NCI-H2029 (cell line): ENCODE measurements at regions not wholly inside any gene's neighbourhood (a gene's known extent, or its start where the extent isn't known, plus 50 kb on each side); places are given as distances from the start of the nearest gene placed in this dataset.

Source experiments
- DNase-seq: peaks from one replicate; lab custom pipeline; 2025; lab: John Stamatoyannopoulos, UW

GRCh38 chr1:227450489-227450888 is 112.9 kb upstream of the ZNF678 start:
- no peak for DNase-seq

DNA sequence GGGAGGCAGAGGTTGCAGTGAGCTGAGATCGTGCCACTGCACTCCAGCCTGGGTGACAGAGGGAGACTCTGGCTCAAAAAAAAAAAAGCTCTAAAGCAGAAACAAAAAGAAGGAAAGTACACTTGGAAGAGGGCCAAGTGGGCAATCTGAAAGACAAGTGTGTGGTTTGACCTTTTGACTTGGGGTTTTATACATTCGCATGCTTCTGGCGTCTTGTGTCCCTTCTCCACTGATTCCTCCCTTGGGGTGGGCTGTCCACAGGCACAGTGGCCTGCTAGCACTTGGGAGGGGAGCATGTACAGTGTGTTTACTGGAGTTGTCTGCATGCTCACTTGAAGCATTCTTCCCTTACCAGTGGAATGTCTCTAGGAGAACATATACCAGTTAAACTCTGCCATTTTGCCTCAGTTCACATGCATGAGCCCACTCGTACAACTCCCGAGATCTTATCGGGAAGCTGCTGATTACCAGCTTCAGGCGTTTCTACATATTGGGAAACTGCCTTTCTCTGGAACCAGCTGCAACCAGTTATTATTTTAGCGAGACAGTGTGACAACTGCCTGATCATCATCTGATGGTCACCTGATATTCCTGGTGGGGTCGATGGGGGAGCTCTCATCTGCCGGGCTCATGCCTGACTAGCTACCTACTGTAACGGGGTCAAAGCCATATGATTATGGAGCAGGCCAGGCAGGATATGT is 113.5 kb upstream of the ZNF678 start:
- DNase-seq, result no peak

DNA sequence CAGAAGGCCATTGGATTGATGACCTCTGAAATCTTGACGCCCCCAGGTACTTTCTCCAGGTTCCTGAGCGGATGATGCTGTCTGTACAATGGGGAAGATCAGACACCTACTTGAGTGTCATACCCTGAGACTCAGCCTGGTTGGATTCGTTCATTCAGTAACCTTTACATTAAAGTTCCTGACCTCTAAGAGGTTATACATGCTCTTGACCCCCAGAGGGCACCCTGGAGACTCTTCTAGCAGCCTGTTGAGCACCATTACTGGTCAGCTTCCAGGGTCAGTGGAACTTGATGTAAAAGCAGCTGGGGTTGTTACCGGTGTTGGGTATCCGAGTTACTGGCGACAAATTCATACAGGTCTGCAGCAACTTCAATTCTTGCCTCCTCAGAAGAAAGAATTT is 114.3 kb upstream of the ZNF678 start:
- no peak for DNase-seq

DNA sequence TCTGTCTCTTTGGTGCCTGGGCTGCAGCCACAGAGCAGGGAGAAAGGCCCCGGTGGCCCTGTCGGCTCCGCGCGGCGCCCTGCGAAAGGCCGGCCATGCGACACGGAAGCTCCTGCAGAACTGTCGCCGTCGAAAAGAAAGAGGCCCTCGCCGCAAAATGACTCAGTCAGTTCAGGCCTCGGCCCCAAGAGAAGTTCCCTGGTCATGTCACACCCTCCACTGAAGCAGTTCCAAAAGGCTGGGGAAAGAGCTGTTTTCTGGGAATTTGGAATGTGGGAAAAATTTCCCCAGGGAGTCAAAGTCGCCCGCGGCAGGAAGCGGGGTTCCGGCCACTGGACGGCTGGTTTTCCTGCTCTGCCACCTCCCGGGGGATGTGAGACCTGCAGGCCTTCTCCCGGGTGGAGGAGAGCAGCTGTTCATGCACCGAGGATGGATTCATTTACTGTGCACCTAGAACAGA is 115.8 kb upstream of the ZNF678 start:
- no peak for DNase-seq

DNA sequence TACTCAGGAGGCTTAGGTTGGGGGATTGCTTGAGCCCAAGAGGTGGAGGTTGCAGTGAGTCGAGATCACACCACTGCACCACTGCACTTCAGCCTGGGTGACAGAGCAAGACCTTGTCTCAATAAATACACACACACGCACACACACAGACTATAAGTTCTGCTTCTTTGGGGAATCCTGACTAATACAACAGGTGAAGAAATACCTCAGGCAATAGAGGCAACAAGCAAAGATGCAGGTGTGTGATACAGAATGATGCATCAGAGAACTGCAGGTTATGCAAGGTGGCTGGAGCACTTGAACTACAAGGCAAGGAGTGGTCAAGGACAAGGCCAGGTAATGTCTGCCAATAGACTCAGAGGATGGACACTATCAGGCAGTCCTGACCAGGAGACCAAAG is 117.6 kb upstream of the ZNF678 start:
- no peak for DNase-seq

GRCh38 chr1:227445092-227445674 is 118.2 kb upstream of the ZNF678 start:
- DNase-seq, result no peak

- DNase-seq, result no peak
Observed at GRCh38 chr1:227440182-227440581, 121.9 kb upstream of the CDC42BPA start.

- DNase-seq, result no peak
Observed at GRCh38 chr1:227437495-227438008, 119.3 kb upstream of the CDC42BPA start.

DNA sequence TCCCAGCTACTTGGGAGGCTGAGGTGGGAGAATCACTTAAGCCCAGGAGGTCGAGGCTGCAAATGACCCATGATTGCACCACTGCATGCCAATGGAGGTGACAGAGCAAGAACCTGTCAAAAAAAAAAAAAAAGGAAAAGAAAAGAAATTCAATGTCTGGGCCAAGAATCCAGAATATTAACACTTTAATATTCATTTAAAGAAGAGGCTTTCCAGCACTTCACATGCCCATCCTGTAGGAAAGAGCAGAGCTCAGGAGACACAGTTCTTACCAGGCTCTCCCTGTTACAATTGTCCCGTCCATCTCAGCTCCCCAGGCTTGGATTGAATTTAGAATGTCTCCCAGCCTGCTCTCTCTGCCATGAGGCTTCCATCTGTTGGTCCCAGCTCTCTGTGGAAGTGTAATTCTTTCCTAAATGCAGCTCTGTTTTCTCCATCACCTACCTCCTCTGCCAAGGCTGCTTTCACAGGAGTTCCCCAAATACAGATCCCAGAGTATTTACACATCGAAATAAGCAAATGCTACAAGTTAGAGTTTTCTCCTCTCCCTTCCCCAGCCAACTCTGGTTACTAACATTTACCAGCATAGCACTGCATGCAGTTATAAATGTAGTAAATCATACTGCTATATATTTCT is 116.6 kb upstream of the CDC42BPA start:
- no peak for DNase-seq

DNA sequence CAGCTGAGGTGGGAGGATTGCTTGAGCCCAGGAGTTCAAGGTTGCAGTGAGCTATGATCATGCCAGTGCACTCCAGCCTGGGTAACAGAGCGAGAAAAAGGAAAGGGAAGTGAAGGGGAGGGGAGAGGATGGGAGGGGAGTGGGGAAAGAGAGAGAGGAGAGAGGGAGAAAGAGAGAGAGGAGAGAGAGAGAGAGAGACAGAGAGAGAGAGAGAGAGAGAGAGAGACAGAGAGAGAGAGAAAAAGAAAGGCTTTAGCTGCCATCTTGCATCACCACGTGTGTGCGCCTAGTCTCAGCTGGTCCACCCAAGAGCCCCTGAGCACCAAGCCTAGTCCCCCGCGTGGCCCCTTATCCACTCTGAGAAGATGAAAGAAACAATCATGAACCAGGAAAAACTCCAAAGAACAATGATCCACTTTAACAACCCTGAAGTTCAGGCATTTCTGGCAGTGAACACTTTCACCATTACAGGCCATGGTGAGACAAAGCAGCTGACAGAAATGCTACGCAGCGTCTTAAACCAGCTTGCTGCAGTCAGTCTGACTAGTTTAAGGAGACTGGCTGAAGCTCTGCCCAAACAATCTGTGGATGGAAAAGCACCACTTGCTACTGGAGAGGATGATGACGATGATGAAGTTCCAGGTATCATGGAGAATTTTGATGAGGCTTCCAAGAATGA is 115.5 kb upstream of the CDC42BPA start:
- DNase-seq, result no peak

DNA sequence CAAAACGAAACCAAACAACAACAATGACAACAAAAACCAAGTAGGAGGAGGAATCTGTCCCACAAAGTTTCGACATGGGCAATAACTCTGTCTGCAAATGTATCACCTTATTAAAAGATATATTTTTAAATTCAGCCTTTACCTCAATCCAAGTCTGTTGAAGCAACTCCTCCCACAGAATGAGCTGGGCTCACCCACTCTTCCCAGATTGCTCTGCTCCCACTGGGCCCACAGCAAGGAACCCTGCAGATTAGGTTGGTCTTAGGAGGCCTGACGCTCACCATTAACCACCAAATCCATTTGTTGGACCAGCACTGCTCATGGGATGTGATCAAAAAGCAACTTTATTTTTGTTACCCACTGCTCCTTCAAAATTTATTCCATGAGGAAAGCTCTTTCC is 114.7 kb upstream of the CDC42BPA start:
- DNase-seq, result no peak

- DNase-seq, result no peak
Observed at GRCh38 chr1:227432181-227432535, 113.9 kb upstream of the CDC42BPA start.

GRCh38 chr1:227429447-227430359 is 111.4 kb upstream of the CDC42BPA start:
- DNase-seq, result no peak

DNA sequence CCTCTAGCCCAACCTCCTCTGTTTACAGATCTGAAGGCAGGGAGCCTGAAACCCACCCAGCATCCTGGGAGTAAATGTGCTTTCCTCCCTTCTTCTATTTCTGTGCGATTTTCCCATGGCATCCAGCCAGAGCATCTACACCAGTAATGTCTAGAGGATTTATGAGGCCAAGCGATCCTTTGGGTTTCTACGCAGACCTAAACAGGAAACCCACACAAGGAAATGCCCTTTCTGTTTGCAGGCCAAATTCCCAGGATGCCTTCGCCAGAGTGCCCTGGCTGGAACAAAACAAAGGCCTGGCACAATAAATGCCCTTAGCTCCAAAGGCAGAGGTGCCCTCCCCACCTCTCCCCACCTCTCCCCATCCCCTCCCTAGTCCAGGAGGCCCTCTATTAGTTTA is 110.5 kb upstream of the CDC42BPA start:
- peak; percentile 70 for DNase-seq

GRCh38 chr1:227427411-227427810 is 109.1 kb upstream of the CDC42BPA start:
- DNase-seq, result no peak

GRCh38 chr1:227424953-227425352 is 106.7 kb upstream of the CDC42BPA start:
- no peak for DNase-seq

- DNase-seq, result no peak
Observed at GRCh38 chr1:227424159-227424680, 105.9 kb upstream of the CDC42BPA start.

DNA sequence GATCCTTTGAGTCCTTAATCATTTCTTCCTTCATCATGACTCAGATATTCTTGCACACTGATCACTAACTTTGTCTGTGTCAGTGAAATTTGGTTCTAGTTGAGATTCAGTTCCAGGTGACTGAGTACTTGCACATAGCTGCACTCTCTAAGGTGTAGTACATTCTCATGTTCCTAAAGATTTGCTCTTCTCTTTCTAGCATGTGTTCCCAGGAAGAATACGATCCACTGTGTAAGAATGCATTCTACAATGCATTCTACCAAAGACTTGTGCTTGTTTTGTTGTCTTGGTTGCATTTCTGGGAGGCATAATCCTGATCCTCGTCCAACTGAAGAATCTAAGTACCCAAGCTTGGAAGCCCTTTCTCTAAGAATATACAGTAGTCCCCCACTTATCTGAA is 104.3 kb upstream of the CDC42BPA start:
- DNase-seq, result no peak

DNA sequence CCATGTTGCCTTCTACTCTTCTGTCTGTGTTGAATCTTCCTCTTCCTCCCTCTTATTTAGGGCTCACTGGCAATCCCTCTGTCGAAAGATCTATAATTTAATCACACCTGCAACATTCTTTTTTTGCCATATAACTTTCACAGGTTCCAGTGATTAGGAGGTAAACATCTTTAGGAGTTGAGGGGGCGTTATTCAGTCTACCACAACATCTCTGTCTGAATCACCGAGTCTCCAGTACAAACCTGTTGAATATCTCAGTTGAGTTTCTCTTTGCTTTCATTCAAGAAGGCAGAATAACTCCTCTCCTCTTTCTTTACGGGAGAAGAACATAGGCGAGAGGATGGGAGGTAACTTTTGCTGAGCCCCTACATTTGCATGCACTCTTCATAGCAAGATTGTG is 101.9 kb upstream of the CDC42BPA start:
- no peak for DNase-seq

- DNase-seq, result no peak
Observed at GRCh38 chr1:227417756-227418480, 99.6 kb upstream of the CDC42BPA start.
